SK-N-SH (cell line): ENCODE measurements at regions not wholly inside any gene's neighbourhood (a gene's known extent, or its start where the extent isn't known, plus 50 kb on each side); places are given as distances from the start of the nearest gene placed in this dataset.

Source experiments
- CHD2 ChIP-seq: fragments of 150-350 bp; IDR thresholded peaks from 2 replicates; pipeline ENCODE4 v1.6.1; 2018; ENCODE audit warnings: low read length; ENCODE audit not compliant: partially characterized antibody
- MAX ChIP-seq: IDR thresholded peaks from 2 replicates; pipeline ENCODE4 v1.4.0; 2012; ENCODE audit warnings: low read depth
- PBX3 ChIP-seq: IDR thresholded peaks from 2 replicates; pipeline ENCODE4; 2012

DNA sequence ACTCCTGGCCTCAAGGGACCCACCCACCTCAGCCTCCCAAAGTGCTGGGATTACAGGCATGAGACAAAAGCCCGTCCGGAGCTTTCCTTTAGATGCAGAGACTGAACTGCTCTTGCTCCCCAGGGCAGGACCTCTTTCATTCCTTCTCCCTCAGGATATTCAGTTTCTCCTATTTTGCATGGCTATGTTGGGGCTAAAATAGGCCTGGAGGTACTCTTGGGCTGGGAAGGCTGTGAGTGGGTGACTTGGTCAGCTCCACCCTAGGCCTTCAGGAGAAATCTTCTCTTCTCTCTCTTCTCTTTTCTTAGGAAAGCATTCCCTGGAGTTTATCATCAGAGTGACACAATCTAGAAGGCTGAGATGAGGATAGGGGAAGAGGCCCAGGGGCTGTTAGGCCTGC is 126.4 kb downstream of the LRRC70 start:
- no peak for TF ChIP-seq PBX3
- TF ChIP-seq MAX: no peak
- TF ChIP-seq CHD2: no peak
